CD4-positive, alpha-beta T cell treated with Interleukin-12 subunit alpha and Interleukin-12 subunit beta, for 1 hour (primary cell): ENCODE measurements at regions not wholly inside any gene's neighbourhood (a gene's known extent, or its start where the extent isn't known, plus 50 kb on each side); places are given as distances from the start of the nearest gene placed in this dataset.
"Not testable (repeated sequence)": the region's sequence is repeated elsewhere in the genome, so short reads cannot be mapped to it uniquely, and the experiment has no call there.

Experiments used
- DNase-seq: peaks from one replicate; pipeline ENCODE4 v3.0.0-alpha.2; 2020

DNA sequence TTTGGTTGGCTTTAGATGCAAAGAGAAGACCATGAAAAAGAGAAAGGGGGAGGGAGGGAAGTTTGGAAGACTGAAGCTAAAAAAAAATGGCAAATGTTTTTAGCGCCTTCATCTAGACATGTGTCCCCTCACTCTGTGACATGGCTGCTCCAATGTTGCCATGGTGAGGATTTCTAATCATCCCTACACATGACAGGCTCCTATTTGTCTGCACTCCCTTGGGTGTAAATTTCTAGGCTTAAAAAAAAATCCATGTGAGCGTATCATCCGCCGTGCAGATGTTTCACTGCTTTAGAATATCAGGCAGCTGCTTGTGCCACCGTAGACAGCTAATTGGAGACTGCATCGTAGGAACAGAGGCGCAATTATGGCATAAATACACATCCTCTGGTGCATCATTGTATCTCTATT lies 761.1 kb upstream of the MMS22L start:
- no peak for DNase-seq

- no peak for DNase-seq
Observed at GRCh38 chr6:98044791-98045470, 761.9 kb upstream of the MMS22L start.

- DNase-seq = no peak
Observed at GRCh38 chr6:98047164-98047563, 764.1 kb upstream of the MMS22L start.

- DNase-seq = no peak
Observed at GRCh38 chr6:98047871-98048270, 764.9 kb upstream of the MMS22L start.

DNA sequence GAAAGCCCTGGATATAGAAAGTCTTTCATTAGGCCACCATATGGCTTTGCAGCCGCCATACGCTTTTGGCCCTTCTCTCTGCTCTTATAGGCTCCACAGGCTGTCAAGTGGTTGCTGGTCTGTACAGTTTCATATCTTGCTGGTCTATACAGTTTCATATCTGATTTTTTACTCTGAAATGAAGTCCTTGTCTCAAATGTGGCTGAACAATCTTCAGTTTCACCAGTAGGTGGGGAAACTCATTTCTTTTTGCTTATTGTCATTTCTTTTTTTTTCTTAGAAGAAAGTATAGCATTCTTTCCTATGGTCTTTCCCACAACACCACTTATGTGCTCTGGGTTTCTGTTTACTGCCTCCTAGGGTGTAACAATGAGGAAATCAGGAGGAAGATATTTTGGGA lies 771.4 kb upstream of the MMS22L start:
- no peak for DNase-seq

GRCh38 chr6:98056955-98057354 lies 773.9 kb upstream of the MMS22L start:
- DNase-seq = no peak

DNA sequence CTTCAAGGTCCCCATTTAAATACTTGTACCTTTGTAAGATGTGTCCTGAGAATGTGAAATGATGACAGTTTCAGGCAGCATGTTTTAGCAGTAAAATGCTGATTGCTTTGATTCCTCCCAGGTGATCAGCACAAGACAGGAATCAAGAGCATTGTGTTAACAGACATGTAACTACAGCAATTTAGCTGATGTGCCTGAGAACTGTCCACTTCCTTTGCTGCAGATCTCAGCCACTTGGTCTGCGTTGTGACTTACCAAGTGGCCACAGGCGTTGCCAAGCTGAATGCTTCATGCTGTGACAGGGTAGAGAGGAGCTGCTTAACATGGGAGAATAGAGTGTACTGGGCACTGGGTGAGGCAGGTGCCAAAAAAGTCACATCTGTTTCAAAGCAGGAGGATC lies 767.0 kb upstream of the POU3F2 start:
- no peak for DNase-seq

DNA sequence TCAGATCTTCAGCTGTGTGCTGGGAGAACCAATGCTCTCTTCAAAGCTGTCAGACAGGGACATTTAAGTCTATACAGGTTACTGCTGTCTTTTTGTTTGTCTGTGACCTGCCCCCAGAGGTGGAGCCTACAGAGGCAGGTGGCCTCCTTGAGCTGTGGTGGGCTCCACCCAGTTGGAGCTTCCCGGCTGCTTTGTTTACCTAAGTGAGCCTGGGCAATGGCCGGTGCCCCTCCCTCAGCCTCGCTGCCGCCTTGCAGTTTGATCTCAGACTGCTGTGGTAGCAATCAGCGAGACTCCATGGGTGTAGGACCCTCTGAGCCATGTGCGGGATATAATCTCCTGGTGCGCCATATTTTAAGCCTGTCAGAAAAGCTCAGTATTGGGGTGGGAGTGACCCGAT lies 745.8 kb upstream of the POU3F2 start:
- not testable (repeated sequence) for DNase-seq

GRCh38 chr6:98092331-98092730 lies 742.0 kb upstream of the POU3F2 start:
- DNase-seq = no peak

DNA sequence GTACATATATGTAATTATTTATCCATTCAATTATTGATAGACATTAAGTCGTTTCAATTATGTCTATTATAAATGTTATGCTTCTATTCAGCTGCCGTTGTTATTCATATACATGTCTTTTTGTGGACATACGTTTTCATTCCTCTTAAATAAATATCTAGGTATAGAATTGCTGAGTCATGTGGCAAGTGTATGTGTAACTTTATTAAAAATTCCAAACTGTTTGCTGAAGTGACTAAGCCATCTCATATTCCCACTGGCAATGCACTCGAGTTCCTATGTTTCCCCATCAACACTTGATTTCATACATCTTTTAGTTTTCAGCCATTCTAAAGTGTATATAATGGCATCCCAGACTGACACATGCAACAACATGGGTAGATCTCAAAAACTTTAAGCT lies 739.7 kb upstream of the POU3F2 start:
- no peak for DNase-seq

DNA sequence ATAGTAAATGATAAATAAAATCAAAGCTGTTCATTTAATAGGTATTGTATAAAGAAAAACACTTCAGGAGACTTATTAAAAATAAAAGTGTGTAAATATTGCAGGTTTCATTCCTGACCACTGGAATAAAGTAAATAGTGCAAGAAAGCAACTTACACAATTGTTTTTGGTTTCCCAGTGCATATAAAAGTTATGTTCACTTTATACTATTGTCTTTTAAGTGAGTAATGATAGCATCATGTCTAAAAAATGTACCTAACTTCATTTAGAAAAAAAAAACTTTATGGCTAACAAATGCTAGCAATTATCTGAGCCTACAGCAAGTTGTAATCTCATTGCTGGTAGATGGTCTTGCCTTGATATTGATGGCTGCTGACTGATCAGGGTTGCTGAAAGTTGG lies 726.6 kb upstream of the POU3F2 start:
- DNase-seq = no peak

GRCh38 chr6:98116455-98116854 lies 717.9 kb upstream of the POU3F2 start:
- no peak for DNase-seq

- no peak for DNase-seq
Observed at GRCh38 chr6:98117068-98117467, 717.3 kb upstream of the POU3F2 start.

DNA sequence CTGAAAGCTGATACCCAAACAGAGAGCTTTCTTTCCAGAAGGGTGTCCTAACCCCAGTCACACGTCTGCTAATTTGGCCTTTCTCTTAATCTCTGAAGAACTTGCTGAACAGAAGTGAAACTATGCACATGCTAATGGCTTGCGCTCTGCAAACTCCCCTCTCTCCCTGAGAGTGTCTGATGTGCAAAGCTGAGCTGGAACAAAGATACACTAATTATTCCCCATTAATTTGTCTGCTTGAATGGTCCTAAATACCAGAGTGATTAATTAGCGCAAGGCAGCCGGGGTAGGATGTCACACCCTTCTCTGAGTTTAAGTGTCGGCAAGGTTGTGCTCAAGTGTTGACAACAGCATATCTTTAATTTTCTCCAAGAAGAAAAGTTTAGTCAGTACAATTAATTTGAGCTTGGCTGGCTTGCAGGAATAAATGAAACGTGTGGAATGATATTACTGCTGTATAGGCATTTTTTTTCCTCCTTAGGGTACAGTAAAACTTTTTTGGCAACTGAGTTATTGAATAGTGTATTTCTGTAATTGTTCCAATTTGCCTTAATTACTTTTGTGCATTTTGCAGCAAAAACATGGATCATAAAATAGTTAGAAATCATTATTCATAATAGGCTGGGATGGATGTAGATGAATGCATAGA lies 715.9 kb upstream of the POU3F2 start:
- no peak for DNase-seq

GRCh38 chr6:98124171-98124570 lies 710.2 kb upstream of the POU3F2 start:
- no peak for DNase-seq

- DNase-seq = no peak
Observed at GRCh38 chr6:98131290-98131990, 702.9 kb upstream of the POU3F2 start.

DNA sequence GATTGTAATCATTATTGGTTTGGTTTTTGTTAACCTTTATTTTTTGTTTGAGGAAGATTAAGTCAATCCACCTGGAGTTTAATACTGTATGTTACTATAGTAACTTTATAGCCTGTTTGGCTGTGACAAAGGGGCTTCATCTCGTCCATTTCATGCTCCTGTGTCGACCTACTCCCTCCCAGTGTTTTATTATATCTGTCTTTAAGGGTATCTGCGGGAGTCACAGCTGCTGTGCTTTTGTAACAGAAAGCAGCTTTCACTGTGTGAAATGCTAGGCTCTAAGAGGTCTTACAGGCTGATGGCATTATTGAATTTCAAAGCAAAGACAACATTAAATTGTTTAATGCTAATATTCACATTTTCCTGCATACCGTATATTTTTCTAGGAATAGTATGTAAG lies 698.0 kb upstream of the POU3F2 start:
- DNase-seq = no peak

DNA sequence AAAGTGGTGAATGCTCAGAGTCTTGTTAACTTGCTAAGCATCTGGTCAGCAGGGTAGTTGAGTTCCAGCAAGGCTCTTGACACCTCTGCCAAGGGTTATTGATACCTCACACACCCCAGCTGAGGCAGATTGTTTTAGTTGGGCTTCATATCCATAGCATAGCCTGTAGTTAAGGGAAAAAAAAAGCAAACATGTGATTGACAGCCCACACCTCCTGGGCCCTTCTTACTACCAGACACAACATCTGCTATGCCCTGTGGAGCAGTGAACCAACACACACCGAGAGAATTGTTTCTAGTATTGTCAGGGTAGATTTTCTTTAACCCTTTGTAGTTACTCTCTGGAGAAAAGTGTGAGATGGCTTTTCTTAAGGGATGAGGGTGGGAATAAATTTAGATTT lies 697.0 kb upstream of the POU3F2 start:
- no peak for DNase-seq

- no peak for DNase-seq
Observed at GRCh38 chr6:98142839-98143238, 691.5 kb upstream of the POU3F2 start.

GRCh38 chr6:98146656-98147055 lies 687.7 kb upstream of the POU3F2 start:
- no peak for DNase-seq

DNA sequence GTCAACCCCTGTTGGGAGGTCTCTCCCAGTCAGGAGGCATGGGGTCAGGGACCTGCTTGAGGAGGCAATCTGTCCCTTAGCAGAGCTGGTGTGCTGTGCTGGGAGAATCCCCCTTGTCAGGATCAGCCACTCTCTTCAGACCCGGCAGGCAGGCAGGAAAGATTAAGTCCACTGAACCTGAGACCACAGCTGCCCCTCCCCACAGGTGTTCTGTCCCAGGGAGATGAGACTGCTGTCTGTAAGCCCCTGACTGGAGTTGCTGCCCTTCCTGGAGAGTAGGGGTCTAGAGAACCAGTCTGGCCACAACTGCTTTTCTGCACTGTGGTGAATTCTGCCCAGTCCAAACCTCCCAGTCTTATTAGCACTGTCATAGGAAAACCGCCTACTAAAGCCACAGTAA lies 677.8 kb upstream of the POU3F2 start:
- no peak for DNase-seq

- DNase-seq = no peak
Observed at GRCh38 chr6:98179606-98180005, 654.8 kb upstream of the POU3F2 start.

GRCh38 chr6:98200084-98200483 lies 634.3 kb upstream of the POU3F2 start:
- DNase-seq = no peak

GRCh38 chr6:98203170-98203806 lies 631.1 kb upstream of the POU3F2 start:
- no peak for DNase-seq
